Osteoblast (primary cell): ENCODE measurements at regions not wholly inside any gene's neighbourhood (a gene's known extent, or its start where the extent isn't known, plus 50 kb on each side); places are given as distances from the start of the nearest gene placed in this dataset.

Experiments
- DNase-seq: peaks from one replicate; pipeline ENCODE4 v3.0.0; 2011; ENCODE audit warnings: low spot score, mixed read lengths; ENCODE audit not compliant: insufficient read length; ENCODE audit errors: missing footprints
- H2AFZ ChIP-seq: 2 replicates; pipeline ENCODE4 v1.6.0; 2011; ENCODE audit warnings: mild to moderate bottlenecking, low read length
- H3K27ac ChIP-seq: 2 replicates; pipeline ENCODE4 v1.5.1; 2011; ENCODE audit warnings: mild to moderate bottlenecking, low read depth, low read length, moderate library complexity
- H3K27me3 ChIP-seq: 2 replicates; pipeline ENCODE4 v1.6.0; 2012; ENCODE audit warnings: mild to moderate bottlenecking, control low read depth, inconsistent platforms, low read length, moderate library complexity; ENCODE audit not compliant: insufficient read depth
- H3K36me3 ChIP-seq: 2 replicates; pipeline ENCODE4 v1.5.1; 2011; ENCODE audit warnings: mild to moderate bottlenecking, low read length, control low read depth, moderate library complexity; ENCODE audit not compliant: insufficient read depth
- H3K4me1 ChIP-seq: 2 replicates; pipeline ENCODE4 v1.5.1; 2011; ENCODE audit warnings: mild to moderate bottlenecking, low read length, control low read depth, moderate library complexity; ENCODE audit not compliant: insufficient read depth
- H3K4me2 ChIP-seq: 2 replicates; pipeline ENCODE4 v1.6.0; 2011; ENCODE audit warnings: mild to moderate bottlenecking, low read length; ENCODE audit not compliant: insufficient read depth
- H3K4me3 ChIP-seq: fragments of 200-600 bp; sonication (generic); 3 replicates; pipeline ENCODE4 v1.5.1; 2012; ENCODE audit warnings: mild to moderate bottlenecking, low read length, inconsistent platforms; ENCODE audit not compliant: insufficient read depth
- H3K79me2 ChIP-seq: 2 replicates; pipeline ENCODE4 v1.6.0; 2012; ENCODE audit warnings: mild to moderate bottlenecking, low read length, control low read depth, inconsistent platforms; ENCODE audit not compliant: insufficient read depth
- H3K9me3 ChIP-seq: 2 replicates; pipeline ENCODE4 v1.5.1; 2011; ENCODE audit warnings: low read depth, low read length, control low read depth
- H4K20me1 ChIP-seq: 2 replicates; pipeline ENCODE4 v1.6.0; 2012; ENCODE audit warnings: mild to moderate bottlenecking, low read length, control low read depth; ENCODE audit not compliant: insufficient read depth
- TF ChIP-seq, protein P1 (sequence below): IDR thresholded peaks from 2 replicates; pipeline ENCODE4 v1.5.1; 2011; ENCODE audit warnings: mild to moderate bottlenecking, low read depth, low read length, moderate library complexity; ENCODE audit errors: extremely low read depth

DNA sequence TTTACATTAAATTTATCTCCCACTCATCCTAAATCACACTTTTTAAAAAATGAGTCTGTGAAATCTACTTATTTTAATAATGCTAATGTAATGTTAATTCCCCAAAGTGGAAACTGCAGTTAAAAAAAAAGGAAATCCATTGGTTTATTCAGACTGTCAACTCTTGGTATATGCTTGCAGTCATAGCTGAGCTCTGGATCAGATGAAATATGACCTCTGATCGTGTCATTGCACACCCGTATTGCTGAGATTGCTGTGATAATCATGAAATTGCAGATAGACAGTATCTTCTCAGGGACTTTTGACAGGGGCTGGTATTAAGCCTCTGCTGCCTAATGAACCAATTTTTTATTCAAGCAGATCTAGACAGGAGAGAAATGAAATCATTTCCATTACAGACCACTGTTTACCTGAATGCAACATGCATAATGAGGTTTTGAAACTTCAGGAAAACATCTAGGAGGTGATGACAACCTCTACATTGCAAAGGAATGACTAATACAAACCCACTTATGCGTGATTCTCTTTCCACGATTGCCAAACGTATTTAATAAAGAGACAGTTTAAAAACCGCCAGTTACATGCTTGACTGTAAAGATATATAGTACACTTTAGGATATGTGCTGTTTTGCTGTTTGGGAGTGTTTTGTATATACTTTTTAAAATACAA lies 138.3 kb upstream of the PUDP start:
- Histone ChIP-seq H3K9me3 (no peaks in the 10 kb centered on the region), H3K4me3 (no peak overlapping the region), H3K36me3 (no peaks in the 10 kb centered on the region), H3K79me2 (no peaks in the 10 kb centered on the region), H2AFZ (no peak overlapping the region), H4K20me1 (no peaks in the 10 kb centered on the region), H3K27ac (no peak overlapping the region), H3K27me3 (no peaks in the 10 kb centered on the region), H3K4me2 (no peak overlapping the region), H3K4me1 (no peaks in the 10 kb centered on the region)
- no peak for DNase-seq
- TF ChIP-seq, protein P1, sequence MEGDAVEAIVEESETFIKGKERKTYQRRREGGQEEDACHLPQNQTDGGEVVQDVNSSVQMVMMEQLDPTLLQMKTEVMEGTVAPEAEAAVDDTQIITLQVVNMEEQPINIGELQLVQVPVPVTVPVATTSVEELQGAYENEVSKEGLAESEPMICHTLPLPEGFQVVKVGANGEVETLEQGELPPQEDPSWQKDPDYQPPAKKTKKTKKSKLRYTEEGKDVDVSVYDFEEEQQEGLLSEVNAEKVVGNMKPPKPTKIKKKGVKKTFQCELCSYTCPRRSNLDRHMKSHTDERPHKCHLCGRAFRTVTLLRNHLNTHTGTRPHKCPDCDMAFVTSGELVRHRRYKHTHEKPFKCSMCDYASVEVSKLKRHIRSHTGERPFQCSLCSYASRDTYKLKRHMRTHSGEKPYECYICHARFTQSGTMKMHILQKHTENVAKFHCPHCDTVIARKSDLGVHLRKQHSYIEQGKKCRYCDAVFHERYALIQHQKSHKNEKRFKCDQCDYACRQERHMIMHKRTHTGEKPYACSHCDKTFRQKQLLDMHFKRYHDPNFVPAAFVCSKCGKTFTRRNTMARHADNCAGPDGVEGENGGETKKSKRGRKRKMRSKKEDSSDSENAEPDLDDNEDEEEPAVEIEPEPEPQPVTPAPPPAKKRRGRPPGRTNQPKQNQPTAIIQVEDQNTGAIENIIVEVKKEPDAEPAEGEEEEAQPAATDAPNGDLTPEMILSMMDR: no peak

DNA sequence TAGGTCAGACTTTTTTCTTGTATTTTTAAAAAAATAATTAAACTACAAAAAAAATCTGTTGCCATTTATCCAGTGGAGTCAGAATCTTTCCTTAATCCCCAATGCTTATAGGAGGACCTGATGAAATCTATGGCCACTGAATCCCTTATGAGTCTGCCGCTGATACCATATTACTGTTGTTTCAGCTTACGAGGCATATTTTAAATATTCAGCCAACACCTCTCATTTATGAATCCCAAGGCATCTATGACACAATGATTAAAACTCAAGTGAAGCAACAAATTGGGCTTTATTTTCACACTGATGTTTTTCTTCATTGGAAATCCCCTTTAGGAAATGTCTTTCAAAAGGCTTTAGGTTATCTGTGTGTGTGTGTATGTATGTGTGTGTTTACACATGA lies 137.8 kb upstream of the PUDP start:
- Histone ChIP-seq H3K79me2 (no peaks in the 10 kb centered on the region), H3K27me3 (no peaks in the 10 kb centered on the region), H3K4me3 (no peak overlapping the region), H3K36me3 (no peaks in the 10 kb centered on the region), H3K4me1 (no peaks in the 10 kb centered on the region), H4K20me1 (no peaks in the 10 kb centered on the region), H3K9me3 (no peaks in the 10 kb centered on the region), H3K4me2 (no peak overlapping the region), H3K27ac (no peak overlapping the region), H2AFZ (no peak overlapping the region)
- TF ChIP-seq, protein P1: no peak
- DNase-seq: no peak

DNA sequence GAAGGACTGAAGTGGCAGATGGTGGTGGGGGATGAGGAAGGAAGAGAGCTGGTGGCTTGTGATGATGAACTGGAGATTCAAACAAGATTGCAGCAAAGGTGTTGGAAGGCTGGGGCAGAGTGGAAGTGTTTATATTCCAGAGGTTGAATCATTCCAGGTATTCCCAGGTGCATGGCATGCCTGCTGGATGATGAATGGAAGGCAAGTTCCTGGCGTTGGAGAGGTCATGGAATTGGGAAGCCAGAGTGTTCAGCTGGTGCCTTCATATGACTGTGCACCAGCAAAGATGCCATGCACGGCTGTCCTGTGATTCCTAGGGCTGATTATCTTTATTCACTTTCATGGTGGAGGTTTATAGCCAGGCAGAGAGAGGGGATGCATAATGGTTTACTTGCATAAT lies 135.8 kb upstream of the PUDP start:
- no peaks in the 10 kb centered on the region for H3K4me1 ChIP-seq
- H3K36me3 ChIP-seq: no peaks in the 10 kb centered on the region
- H4K20me1 ChIP-seq: no peaks in the 10 kb centered on the region
- TF ChIP-seq, protein P1: no peak
- no peak overlapping the region for H2AFZ ChIP-seq
- H3K27me3 ChIP-seq: no peaks in the 10 kb centered on the region
- H3K27ac ChIP-seq: no peak overlapping the region
- no peak for DNase-seq
- H3K79me2 ChIP-seq: no peaks in the 10 kb centered on the region
- no peak overlapping the region for H3K4me2 ChIP-seq
- no peaks in the 10 kb centered on the region for H3K9me3 ChIP-seq
- no peak overlapping the region for H3K4me3 ChIP-seq

DNA sequence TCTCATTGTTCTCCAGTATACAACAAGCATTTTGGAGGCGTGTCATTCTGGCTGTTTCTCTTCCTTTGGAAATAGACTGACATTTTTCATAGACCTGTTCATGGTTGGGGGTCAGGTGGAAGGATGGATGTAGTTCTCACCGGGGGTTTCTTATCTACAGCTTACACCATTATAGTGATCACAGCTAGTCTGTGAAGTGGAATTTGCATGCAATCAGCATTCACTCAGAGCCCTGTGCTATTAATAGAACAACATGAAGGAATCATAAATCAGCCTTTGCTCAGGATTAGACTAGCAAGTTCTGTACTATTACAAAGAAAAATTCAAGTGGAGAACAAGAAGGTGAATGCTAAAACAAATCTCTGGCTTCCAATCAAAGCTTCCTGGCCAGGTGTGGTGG lies 132.6 kb upstream of the PUDP start:
- H3K4me3 ChIP-seq: no peak overlapping the region

More for the DNA sequence above, 132.6 kb upstream of the PUDP start:
- Histone ChIP-seq H2AFZ (no peak overlapping the region), H3K9me3 (no peaks in the 10 kb centered on the region), H3K79me2 (no peaks in the 10 kb centered on the region), H3K27me3 (no peaks in the 10 kb centered on the region), H3K4me1 (no peaks in the 10 kb centered on the region), H4K20me1 (no peaks in the 10 kb centered on the region), H3K27ac (no peak overlapping the region), H3K4me2 (no peak overlapping the region), H3K36me3 (no peaks in the 10 kb centered on the region)
- DNase-seq: no peak
- TF ChIP-seq, protein P1: no peak
